ENCODE measurements at regions not wholly inside any gene's neighbourhood (a gene's known extent, or its start where the extent isn't known, plus 50 kb on each side); places are given as distances from the start of the nearest gene placed in this dataset.

DNA sequence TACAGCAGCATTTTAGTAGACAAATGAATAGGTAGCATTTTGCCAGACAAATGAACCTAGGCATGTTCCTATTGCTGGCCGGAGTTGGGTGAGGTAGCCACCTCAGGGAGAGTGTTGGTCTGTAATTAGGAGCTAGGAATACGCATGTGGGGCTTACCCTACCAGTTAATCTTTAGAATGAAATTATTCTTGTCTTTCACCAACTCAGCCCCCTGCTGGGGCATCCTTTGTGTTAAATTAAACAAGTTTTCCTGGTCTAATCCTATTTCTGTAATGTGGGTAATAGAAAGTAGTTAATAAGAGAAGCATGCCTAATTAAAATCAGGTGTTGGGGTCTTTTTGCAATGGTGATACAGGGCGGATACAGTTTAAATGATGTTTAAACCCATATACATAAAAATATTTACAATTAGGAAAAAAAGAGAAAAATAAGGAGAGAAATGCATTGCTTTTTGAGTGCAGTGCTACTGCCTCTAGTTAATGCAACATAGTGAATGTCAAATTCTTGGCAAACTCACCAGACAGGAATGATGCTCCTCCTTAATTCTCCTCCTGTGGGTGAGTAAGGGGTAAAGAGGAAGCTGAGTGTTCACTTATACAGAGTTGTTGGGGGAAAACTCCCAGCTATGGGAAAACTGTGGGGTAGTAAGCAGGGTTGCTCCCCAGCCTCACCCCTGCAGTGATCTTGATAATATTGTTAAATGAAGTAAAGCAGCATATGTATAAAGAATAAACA, 276.4 kb upstream of the EDNRB start:
- no TSS peak for BruUV-seq (replicated peaks)
- Histone ChIP-seq H3K4me1 (peaks cover 17% of the 10 kb centered on the region), H3K36me3 (ENCODE audit: control insufficient read depth, insufficient read depth, low read length) (no peaks in the 10 kb centered on the region), H3K4me3 (ENCODE audit: low read depth, low read length) (no peak overlapping the region), H3K9me3 (no peaks in the 10 kb centered on the region), H3K27me3 (replicated peaks; ENCODE audit: control insufficient read depth, insufficient read depth, low read length) (no peaks in the 10 kb centered on the region)
- intact Hi-C loops (cut with micrococcal nuclease; ENCODE audit: unreplicated experiment): no loop called here
- no peaks in the 10 kb centered on the region for H3K27me3 Mint-ChIP-seq (ENCODE audit: insufficient read depth, unreplicated experiment)
- no peak for DNase-seq
- ChIA-PET POLR2A (no interaction called here), CTCF (no interaction called here)
- TF ChIP-seq, protein P1, sequence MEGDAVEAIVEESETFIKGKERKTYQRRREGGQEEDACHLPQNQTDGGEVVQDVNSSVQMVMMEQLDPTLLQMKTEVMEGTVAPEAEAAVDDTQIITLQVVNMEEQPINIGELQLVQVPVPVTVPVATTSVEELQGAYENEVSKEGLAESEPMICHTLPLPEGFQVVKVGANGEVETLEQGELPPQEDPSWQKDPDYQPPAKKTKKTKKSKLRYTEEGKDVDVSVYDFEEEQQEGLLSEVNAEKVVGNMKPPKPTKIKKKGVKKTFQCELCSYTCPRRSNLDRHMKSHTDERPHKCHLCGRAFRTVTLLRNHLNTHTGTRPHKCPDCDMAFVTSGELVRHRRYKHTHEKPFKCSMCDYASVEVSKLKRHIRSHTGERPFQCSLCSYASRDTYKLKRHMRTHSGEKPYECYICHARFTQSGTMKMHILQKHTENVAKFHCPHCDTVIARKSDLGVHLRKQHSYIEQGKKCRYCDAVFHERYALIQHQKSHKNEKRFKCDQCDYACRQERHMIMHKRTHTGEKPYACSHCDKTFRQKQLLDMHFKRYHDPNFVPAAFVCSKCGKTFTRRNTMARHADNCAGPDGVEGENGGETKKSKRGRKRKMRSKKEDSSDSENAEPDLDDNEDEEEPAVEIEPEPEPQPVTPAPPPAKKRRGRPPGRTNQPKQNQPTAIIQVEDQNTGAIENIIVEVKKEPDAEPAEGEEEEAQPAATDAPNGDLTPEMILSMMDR (IDR thresholded peaks at IDR 0.05; ENCODE audit: insufficient read depth in 1 of 2, low read depth in 1 of 2, low read length in 1 of 2, severe bottlenecking in 1 of 2, unreplicated experiment in 1 of 2): no peak
- H3K27ac Mint-ChIP-seq (ENCODE audit: unreplicated experiment): no peak overlapping the region
- no peak overlapping the region for H3K4me3 Mint-ChIP-seq (ENCODE audit: unreplicated experiment)
- H3K36me3 Mint-ChIP-seq (ENCODE audit: insufficient read depth, unreplicated experiment): no peaks in the 10 kb centered on the region
- H3K4me1 Mint-ChIP-seq (ENCODE audit: low read depth, unreplicated experiment): peaks cover 12% of the 10 kb centered on the region
- H3K9me3 Mint-ChIP-seq (ENCODE audit: unreplicated experiment): no peaks in the 10 kb centered on the region

- H3K27me3 Mint-ChIP-seq (ENCODE audit: insufficient read depth, unreplicated experiment): no peaks in the 10 kb centered on the region
- peaks cover 17% of the 10 kb centered on the region for H3K4me1 ChIP-seq
- no peak overlapping the region for H3K4me3 ChIP-seq (ENCODE audit: low read depth, low read length)
- no peaks in the 10 kb centered on the region for H3K9me3 Mint-ChIP-seq (ENCODE audit: unreplicated experiment)
- peaks cover 12% of the 10 kb centered on the region for H3K4me1 Mint-ChIP-seq (ENCODE audit: low read depth, unreplicated experiment)
- intact Hi-C loops (cut with micrococcal nuclease; ENCODE audit: unreplicated experiment): loop anchor here (2.0 kb wide), 1 partner anchor 55 kb away; no protein-coding TSS in a partner anchor
- POLR2A ChIA-PET: no interaction called here
- CTCF ChIA-PET: no interaction called here
- no peak overlapping the region for H3K27ac Mint-ChIP-seq (ENCODE audit: unreplicated experiment)
- TF ChIP-seq, protein P1 (IDR thresholded peaks at IDR 0.05; ENCODE audit: insufficient read depth in 1 of 2, low read depth in 1 of 2, low read length in 1 of 2, severe bottlenecking in 1 of 2, unreplicated experiment in 1 of 2): no peak
- BruUV-seq (replicated peaks): no TSS peak
- no peaks in the 10 kb centered on the region for H3K27me3 ChIP-seq (replicated peaks; ENCODE audit: control insufficient read depth, insufficient read depth, low read length)
- H3K36me3 ChIP-seq (ENCODE audit: control insufficient read depth, insufficient read depth, low read length): no peaks in the 10 kb centered on the region
- H3K4me3 Mint-ChIP-seq (ENCODE audit: unreplicated experiment): no peak overlapping the region
- no peaks in the 10 kb centered on the region for H3K9me3 ChIP-seq
- DNase-seq: no peak
- H3K36me3 Mint-ChIP-seq (ENCODE audit: insufficient read depth, unreplicated experiment): no peaks in the 10 kb centered on the region
These were observed 275.2 kb upstream of the EDNRB start for GRCh38 chr13:78193846-78194245.

DNA sequence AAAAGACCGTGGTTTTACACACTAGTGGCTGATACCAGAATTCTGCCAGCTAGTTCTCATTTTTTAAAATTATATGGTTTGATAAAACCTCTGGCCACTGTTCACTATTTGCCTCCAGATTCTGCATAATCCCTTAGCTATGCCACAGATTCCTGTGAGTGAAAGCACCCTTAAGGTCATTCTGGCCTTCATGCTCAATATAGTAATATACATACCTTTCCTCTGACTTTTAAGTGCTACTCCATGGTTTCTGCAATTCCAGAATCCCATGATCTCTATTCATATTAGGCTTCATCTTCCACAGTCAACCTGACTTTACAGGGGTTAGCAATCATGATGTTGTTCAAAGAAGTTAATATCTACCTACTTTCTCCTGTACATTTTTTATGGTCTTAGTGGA, 274.1 kb upstream of the EDNRB start:
- ChIA-PET CTCF (no interaction called here), POLR2A (no interaction called here)
- H3K36me3 Mint-ChIP-seq (ENCODE audit: insufficient read depth, unreplicated experiment): no peaks in the 10 kb centered on the region
- Histone ChIP-seq H3K4me3 (ENCODE audit: low read depth, low read length) (no peak overlapping the region), H3K27me3 (replicated peaks; ENCODE audit: control insufficient read depth, insufficient read depth, low read length) (no peaks in the 10 kb centered on the region), H3K9me3 (no peaks in the 10 kb centered on the region), H3K4me1 (peaks cover 17% of the 10 kb centered on the region), H3K36me3 (ENCODE audit: control insufficient read depth, insufficient read depth, low read length) (no peaks in the 10 kb centered on the region)
- intact Hi-C loops (cut with micrococcal nuclease; ENCODE audit: unreplicated experiment): loop anchor here (2.0 kb wide), 1 partner anchor 54 kb away; no protein-coding TSS in a partner anchor
- no peaks in the 10 kb centered on the region for H3K9me3 Mint-ChIP-seq (ENCODE audit: unreplicated experiment)
- H3K27me3 Mint-ChIP-seq (ENCODE audit: insufficient read depth, unreplicated experiment): no peaks in the 10 kb centered on the region
- TF ChIP-seq, protein P1 (IDR thresholded peaks at IDR 0.05; ENCODE audit: insufficient read depth in 1 of 2, low read depth in 1 of 2, low read length in 1 of 2, severe bottlenecking in 1 of 2, unreplicated experiment in 1 of 2): no peak
- no peak overlapping the region for H3K27ac Mint-ChIP-seq (ENCODE audit: unreplicated experiment)
- peaks cover 12% of the 10 kb centered on the region for H3K4me1 Mint-ChIP-seq (ENCODE audit: low read depth, unreplicated experiment)
- no TSS peak for BruUV-seq (replicated peaks)
- no peak overlapping the region for H3K4me3 Mint-ChIP-seq (ENCODE audit: unreplicated experiment)
- no peak for DNase-seq
